HG02885 (cell line): ENCODE measurements at regions not wholly inside any gene's neighbourhood (a gene's known extent, or its start where the extent isn't known, plus 50 kb on each side); places are given as distances from the start of the nearest gene placed in this dataset.

Experiments used
- ATAC-seq: cut with Tn5 transposase; IDR thresholded peaks from one replicate; pipeline ENCODE4 v1.9.1; 2021; ENCODE audit warnings: mild to moderate bottlenecking; ENCODE audit not compliant: unreplicated experiment, poor library complexity

DNA sequence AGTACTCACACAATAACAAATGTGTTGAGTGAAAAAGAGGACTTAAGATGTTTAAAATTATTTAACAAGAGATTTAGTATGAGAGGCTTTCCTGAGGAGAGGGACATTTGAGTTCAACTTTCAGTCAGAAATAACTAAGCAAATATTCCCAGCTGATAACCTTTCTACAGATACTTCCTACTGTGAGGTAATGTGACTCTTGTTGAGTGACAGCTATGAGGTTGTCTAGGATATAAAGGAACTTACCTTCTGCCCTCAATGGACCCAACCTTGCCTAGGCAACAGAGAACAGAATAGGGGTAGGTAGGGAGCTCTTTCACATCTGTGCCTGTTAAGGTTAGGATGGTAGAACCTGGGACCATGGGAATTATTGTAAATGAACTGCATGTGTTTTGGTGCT lies 54.7 kb downstream of the GLUD2 start:
- no peak for ATAC-seq

DNA sequence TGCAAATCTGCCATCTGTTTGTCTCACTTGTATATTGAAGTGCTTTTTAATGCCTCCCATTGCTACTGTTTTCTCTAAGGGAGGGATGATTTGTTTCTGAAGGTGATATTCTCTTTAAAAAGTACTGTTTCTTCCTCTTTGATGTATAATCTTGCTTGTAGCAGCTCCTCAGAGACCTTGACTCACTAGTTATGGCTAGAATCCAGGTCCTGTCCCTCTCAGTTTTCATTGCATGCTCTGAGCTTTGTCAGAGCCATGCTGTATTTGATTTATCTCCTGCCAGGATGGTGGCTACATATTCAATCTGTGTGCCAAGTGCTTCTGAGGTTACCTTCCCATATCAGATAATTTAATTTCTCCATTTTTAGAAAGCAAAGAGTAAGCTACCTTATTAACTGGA lies 56.0 kb downstream of the GLUD2 start:
- no peak for ATAC-seq

GRCh38 chrX:121106484-121107235 lies 59.2 kb downstream of the GLUD2 start:
- no peak for ATAC-seq

DNA sequence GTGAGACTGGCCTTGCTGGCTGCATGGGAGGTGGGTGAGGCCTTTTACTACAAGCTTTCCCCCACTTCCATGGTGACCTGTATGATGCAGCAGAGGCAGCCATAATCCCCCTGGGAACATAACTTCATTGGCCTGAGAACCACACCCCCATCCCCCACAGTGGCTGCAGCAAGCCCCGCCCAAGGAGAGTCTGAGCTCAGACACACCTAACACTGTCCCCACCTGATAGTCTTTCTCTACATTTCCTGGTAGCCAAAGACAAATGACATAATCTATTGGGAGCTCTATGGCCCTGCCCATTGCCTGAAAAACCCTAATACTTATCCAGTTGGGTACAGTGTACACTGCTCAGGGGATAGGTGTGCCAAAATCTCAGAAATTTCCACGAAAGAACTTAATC lies 62.6 kb downstream of the GLUD2 start:
- no peak for ATAC-seq

DNA sequence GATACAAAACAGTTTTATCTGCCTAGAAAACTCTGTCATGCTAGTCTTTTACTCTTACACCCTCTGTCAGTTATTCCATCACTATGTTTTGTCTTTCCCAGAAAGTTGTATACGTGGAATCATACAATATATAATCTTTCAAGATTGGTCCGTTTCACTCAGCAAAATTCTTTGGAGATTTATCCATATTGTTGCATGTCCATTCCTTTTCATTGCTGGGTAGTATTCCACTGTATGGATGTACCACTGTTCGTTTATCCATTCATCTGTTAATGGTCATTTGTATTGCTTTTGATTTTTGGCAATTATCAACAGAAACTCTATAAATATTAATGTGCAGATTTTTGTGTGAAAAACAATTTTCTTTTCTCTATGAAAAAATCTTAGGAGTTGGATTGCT lies 63.1 kb downstream of the GLUD2 start:
- ATAC-seq, result no peak

DNA sequence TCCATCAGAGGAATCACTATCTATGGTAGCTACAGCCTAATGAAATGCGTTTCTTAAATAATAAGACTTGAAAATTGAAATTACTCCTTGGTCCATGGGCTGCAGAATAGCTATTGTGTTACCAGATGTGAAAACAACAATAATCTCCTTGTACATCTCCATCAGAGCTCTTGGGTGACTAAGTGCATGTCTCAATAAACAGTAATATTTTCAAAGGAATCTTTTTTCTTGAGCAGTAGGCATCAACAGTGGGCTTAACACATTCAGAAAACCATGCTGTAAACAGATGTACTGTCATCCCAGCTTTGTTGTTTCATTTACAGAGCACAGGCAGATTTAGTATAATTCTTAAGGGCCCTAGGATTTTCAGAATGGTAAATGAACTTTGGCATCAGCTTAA lies 67.3 kb downstream of the GLUD2 start:
- no peak for ATAC-seq

DNA sequence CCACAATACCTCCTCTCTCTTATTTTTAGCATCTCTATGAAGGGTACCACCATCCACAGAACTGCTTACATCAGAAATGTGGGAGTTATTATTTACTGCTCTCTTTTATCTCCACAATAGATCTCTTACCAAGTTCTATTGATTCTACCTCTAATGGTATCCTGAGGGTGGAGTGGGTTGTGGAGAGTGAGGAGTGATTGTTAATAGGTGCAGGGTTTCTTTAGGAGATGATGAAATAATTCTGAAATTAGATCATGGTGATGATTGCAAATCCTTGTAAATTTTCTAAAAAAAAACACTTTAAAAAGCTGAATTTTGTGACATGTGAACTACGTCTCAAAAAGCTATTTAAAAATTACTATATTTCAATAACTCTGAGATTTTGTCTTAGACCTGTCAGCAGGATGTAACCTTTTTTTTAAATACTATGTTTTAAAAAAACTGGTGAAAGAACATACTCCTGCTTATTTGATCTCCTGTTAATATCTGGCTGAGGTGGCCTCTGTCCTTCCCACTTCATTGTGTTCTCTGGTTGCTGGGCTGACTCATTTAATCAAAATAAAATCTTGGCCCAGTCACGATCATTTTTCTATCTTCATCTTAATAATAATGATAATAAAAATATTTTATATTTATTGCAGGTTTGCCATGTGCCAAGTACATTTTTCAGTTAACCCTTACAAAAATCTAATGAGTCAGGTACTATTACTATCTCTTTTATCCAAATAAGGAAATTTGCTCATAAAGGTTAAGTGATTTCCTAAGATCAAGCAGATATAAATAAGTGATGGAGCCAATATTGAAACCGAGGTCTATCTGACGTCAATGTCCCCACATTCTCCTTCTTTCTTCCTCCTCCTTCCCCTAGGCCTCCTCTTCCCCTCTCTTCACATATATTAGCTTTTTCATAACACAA lies 73.5 kb downstream of the GLUD2 start:
- ATAC-seq, result no peak

- ATAC-seq, result no peak
Measured at GRCh38 chrX:121122332-121122731, 74.9 kb downstream of the GLUD2 start.

DNA sequence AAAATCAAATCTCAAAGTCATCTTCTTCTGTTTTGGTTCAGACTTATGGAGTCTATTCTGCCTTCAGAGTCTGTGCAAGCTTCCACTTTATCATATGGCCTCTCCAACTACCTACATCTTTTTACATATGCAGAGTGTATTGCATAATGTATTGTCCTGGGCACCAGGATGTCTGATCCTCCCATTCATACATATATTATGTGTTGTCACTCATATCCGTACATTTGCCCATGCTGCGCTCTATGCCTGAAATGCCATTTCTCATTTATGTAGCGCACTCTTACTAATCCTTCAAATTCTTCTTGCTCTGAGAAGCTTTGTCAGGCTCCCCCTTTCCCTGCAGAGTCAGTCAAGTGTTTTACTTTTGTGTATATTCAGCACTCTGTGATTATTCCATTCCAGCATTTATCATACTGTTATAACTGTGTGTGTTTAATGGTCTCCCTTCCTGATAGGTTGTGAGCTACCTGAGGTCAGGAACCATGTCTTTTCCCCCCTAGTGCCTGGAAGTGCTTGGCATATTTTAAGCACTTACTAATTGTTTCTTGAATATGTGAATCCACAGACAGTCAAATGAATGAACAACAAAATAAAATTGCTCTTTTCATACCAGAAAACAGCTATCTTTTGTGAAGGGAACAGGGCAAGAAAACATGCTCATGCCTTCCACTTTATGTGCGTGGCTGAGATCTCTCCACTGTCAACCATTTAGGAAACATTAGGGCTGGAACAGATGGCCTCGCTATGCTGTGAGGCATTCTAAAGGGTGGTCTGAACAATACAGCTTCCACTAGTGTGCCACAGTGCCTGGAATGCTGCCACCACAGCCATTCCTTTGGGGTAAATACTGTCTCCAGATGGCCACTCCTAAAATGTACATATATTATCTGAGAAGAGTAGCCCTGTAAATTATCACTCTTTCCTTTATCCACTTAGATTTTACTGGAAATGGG lies 81.8 kb downstream of the GLUD2 start:
- no peak for ATAC-seq

- ATAC-seq, result no peak
Measured at GRCh38 chrX:121132675-121133074, 85.3 kb downstream of the GLUD2 start.

- ATAC-seq, result no peak
Measured at GRCh38 chrX:121135488-121136207, 88.2 kb downstream of the GLUD2 start.

- no peak for ATAC-seq
Measured at GRCh38 chrX:121146059-121146628, 98.7 kb downstream of the GLUD2 start.

DNA sequence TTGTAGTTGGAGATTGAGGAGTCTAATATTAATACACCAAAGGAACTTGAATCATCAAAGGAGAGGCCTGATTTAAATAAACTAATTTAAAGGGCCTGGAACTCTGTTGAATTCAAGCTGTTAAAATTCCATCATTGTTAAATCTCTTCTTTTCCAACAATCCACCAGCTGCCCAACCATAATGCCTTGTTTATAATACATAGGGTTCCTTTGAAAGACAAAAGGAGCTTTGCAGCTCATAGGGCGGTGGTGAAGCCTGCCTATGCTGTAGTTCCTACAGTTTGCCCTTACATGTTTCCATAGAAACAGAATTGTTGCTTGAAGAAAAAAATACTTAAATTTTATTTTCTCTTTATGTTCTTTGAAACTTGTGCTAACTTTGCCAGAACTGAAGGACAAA lies 102.8 kb downstream of the GLUD2 start:
- ATAC-seq, result no peak

- peak; percentile 83 for ATAC-seq
Measured at GRCh38 chrX:121151293-121151692, 103.9 kb downstream of the GLUD2 start.

- ATAC-seq, result no peak
Measured at GRCh38 chrX:121154858-121155404, 107.5 kb downstream of the GLUD2 start.

GRCh38 chrX:121160987-121161386 lies 113.6 kb downstream of the GLUD2 start:
- ATAC-seq, result peak; percentile 80

- ATAC-seq, result peak; percentile 65
Measured at GRCh38 chrX:121161501-121161933, 114.1 kb downstream of the GLUD2 start.

- no peak for ATAC-seq
Measured at GRCh38 chrX:121163443-121163842, 116.0 kb downstream of the GLUD2 start.

DNA sequence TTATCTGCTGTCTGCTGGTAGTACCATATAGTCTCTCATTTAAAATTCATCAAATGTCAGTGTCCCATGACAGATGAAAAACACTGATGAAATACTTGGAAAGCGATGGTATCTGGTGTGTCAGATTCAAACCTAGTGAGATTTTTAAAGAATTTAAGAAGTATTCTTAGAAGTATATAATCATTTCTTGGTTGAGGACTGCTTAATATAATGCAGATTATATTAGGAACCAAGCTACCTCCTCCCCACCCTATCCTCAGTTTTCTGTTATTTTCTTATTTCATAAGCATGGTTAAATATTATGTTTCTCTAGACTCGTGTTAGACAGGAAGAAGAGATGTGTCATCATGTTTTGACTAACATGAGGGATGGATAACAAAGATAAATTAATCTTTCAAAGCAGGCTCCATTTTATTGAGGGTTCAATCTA lies 118.5 kb downstream of the GLUD2 start:
- no peak for ATAC-seq
